ENCODE measurements at regions not wholly inside any gene's neighbourhood (a gene's known extent, or its start where the extent isn't known, plus 50 kb on each side); places are given as distances from the start of the nearest gene placed in this dataset.

DNA sequence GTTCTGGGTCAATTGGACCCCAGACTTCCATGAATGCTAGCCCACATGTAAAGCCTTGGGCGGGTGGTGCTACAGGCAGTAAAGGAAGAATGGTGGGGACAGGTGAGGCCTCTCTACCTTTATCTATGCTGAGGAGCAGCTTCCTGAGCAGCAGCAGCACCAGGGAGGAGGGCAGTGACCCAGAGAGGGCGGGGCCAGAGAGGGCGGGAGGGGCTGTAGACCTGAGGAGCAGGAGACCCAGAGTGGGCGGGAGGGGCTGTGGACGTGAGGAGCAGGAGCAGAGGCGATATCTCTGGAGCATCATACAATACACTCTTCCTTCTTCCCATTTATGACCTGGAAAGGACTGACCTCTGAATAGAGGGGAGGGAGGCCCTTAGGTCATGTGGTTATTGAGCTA is 165.9 kb downstream of the MTRR start:
- H3K27me3 Mint-ChIP-seq, result peaks cover 0 to 5% (median 0%) of the 10 kb centered on the region in 5 donors

DNA sequence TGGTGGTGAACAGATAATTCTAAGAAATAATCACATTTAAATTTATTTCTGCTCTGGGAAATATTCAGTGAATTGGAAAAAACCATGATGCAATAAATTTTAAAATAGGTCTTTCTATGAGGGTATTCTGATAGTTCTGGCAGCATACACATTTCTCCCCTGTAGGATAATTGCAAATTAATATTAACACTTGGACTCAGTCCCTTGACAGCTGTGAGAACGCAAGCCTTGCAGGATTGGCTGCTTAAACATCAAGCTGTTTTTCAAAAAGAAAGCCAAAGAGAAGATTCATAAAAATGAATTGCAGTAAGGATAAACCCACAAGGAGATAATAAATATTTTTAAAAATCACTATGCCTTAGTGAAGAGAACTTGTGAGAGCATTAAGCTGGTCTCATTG is 180.0 kb downstream of the MTRR start:
- Mint-ChIP-seq H3K27ac (no peak overlapping the region), H3K36me3 (no peaks in the 10 kb centered on the region), H3K4me3 (no peak overlapping the region), H3K9me3 (peaks cover 5 to 21% (median 13%) of the 10 kb centered on the region in 11 donors), H3K27me3 (no peaks in the 10 kb centered on the region), H3K4me1 (no peaks in the 10 kb centered on the region)
- ChIA-PET CTCF (interaction anchor here (0.6 to 0.7 kb wide), 2 partner anchors 9 to 432 kb away, joined by 3 to 4 read pairs; no protein-coding TSS in a partner anchor), POLR2A (interaction anchor here (0.6 kb wide), 1 partner anchor 912 kb away, joined by 3 read pairs; no protein-coding TSS in a partner anchor)
- no peak overlapping the region for H3K4me3 ChIP-seq (ENCODE audit: low read length)
- H3K36me3 ChIP-seq (ENCODE audit: control insufficient read depth in 2 of 3, insufficient read depth in 3 of 3, low read length in 3 of 3), result no peaks in the 10 kb centered on the region
- no peak overlapping the region for H3K27ac ChIP-seq (ENCODE audit: low read depth, low read length)
- H3K4me1 ChIP-seq (ENCODE audit: control insufficient read depth in 2 of 2, insufficient read depth in 2 of 2, low read length in 2 of 2), result no peaks in the 10 kb centered on the region
- no peak for ATAC-seq
- no peak for DNase-seq
- intact Hi-C loops (cut with micrococcal nuclease), result no loop called here
- H3K9me3 ChIP-seq (ENCODE audit: control insufficient read depth in 2 of 3, low read length in 3 of 3), result no peaks in the 10 kb centered on the region
- no peaks in the 10 kb centered on the region for H3K27me3 ChIP-seq (ENCODE audit: control insufficient read depth in 2 of 2, insufficient read depth in 2 of 2, low read length in 2 of 2)

More for the DNA sequence above, 165.9 kb downstream of the MTRR start:
- H3K4me3 Mint-ChIP-seq, result no peak overlapping the region
- H3K27me3 ChIP-seq (ENCODE audit: control insufficient read depth in 2 of 2, insufficient read depth in 2 of 2, low read length in 2 of 2), result no peaks in the 10 kb centered on the region
- no peak overlapping the region for H3K4me3 ChIP-seq (ENCODE audit: low read length)
- H3K4me1 Mint-ChIP-seq, result no peaks in the 10 kb centered on the region
- H3K4me1 ChIP-seq (ENCODE audit: control insufficient read depth in 2 of 2, insufficient read depth in 2 of 2, low read length in 2 of 2), result no peaks in the 10 kb centered on the region
- ChIA-PET POLR2A (no interaction called here), CTCF (no interaction called here)
- H3K9me3 ChIP-seq (ENCODE audit: control insufficient read depth in 2 of 3, low read length in 3 of 3), result peaks cover 0 to 3% (median 0%) of the 10 kb centered on the region in 3 experiments
- no peaks in the 10 kb centered on the region for H3K36me3 Mint-ChIP-seq
- H3K36me3 ChIP-seq (ENCODE audit: control insufficient read depth in 2 of 3, insufficient read depth in 3 of 3, low read length in 3 of 3), result no peaks in the 10 kb centered on the region
- intact Hi-C loops (cut with micrococcal nuclease), result no loop called here
- H3K9me3 Mint-ChIP-seq, result peaks cover 3 to 35% (median 5%) of the 10 kb centered on the region in 11 donors
- no peak for ATAC-seq
- DNase-seq, result no peak
- H3K27ac ChIP-seq (ENCODE audit: low read depth, low read length), result no peak overlapping the region
- no peak overlapping the region for H3K27ac Mint-ChIP-seq

GRCh38 chr5:8050616-8051175 is 181.7 kb downstream of the MTRR start:
- Mint-ChIP-seq H3K27me3 (no peaks in the 10 kb centered on the region), H3K9me3 (peaks cover 3 to 16% (median 11%) of the 10 kb centered on the region in 11 donors), H3K27ac (no peak overlapping the region), H3K36me3 (no peaks in the 10 kb centered on the region), H3K4me3 (no peak overlapping the region), H3K4me1 (no peaks in the 10 kb centered on the region)
- no peak for DNase-seq
- ATAC-seq, result no peak
- intact Hi-C loops (cut with micrococcal nuclease), result no loop called here
- Histone ChIP-seq H3K9me3 (ENCODE audit: control insufficient read depth in 2 of 3, low read length in 3 of 3) (no peaks in the 10 kb centered on the region), H3K36me3 (ENCODE audit: control insufficient read depth in 2 of 3, insufficient read depth in 3 of 3, low read length in 3 of 3) (no peaks in the 10 kb centered on the region), H3K27ac (ENCODE audit: low read depth, low read length) (no peak overlapping the region), H3K4me1 (ENCODE audit: control insufficient read depth in 2 of 2, insufficient read depth in 2 of 2, low read length in 2 of 2) (no peaks in the 10 kb centered on the region), H3K27me3 (ENCODE audit: control insufficient read depth in 2 of 2, insufficient read depth in 2 of 2, low read length in 2 of 2) (no peaks in the 10 kb centered on the region), H3K4me3 (ENCODE audit: low read length) (no peak overlapping the region)
- POLR2A ChIA-PET, result no interaction called here
- CTCF ChIA-PET, result no interaction called here

GRCh38 chr5:8053270-8053669 is 184.3 kb downstream of the MTRR start:
- ChIA-PET POLR2A (no interaction called here), CTCF (no interaction called here)
- Mint-ChIP-seq H3K4me3 (no peak overlapping the region), H3K9me3 (peaks cover 0 to 16% (median 8%) of the 10 kb centered on the region in 11 donors), H3K27ac (no peak overlapping the region), H3K36me3 (no peaks in the 10 kb centered on the region), H3K27me3 (peaks cover 0 to 6% (median 0%) of the 10 kb centered on the region in 5 donors), H3K4me1 (no peaks in the 10 kb centered on the region)
- DNase-seq, result no peak
- no peak for ATAC-seq
- Histone ChIP-seq H3K9me3 (ENCODE audit: control insufficient read depth in 2 of 3, low read length in 3 of 3) (no peaks in the 10 kb centered on the region), H3K4me3 (ENCODE audit: low read length) (no peak overlapping the region), H3K27ac (ENCODE audit: low read depth, low read length) (no peak overlapping the region), H3K27me3 (ENCODE audit: control insufficient read depth in 2 of 2, insufficient read depth in 2 of 2, low read length in 2 of 2) (no peaks in the 10 kb centered on the region), H3K36me3 (ENCODE audit: control insufficient read depth in 2 of 3, insufficient read depth in 3 of 3, low read length in 3 of 3) (no peaks in the 10 kb centered on the region), H3K4me1 (ENCODE audit: control insufficient read depth in 2 of 2, insufficient read depth in 2 of 2, low read length in 2 of 2) (no peaks in the 10 kb centered on the region)
- intact Hi-C loops (cut with micrococcal nuclease), result no loop called here

- H3K9me3 Mint-ChIP-seq, result peaks cover 0 to 4% (median 0%) of the 10 kb centered on the region in 11 donors
- Histone ChIP-seq H3K27ac (ENCODE audit: low read depth, low read length) (no peak overlapping the region), H3K36me3 (ENCODE audit: control insufficient read depth in 2 of 3, insufficient read depth in 3 of 3, low read length in 3 of 3) (no peaks in the 10 kb centered on the region), H3K4me3 (ENCODE audit: low read length) (no peak overlapping the region), H3K4me1 (ENCODE audit: control insufficient read depth in 2 of 2, insufficient read depth in 2 of 2, low read length in 2 of 2) (no peaks in the 10 kb centered on the region), H3K27me3 (ENCODE audit: control insufficient read depth in 2 of 2, insufficient read depth in 2 of 2, low read length in 2 of 2) (no peaks in the 10 kb centered on the region), H3K9me3 (ENCODE audit: control insufficient read depth in 2 of 3, low read length in 3 of 3) (no peaks in the 10 kb centered on the region)
- ChIA-PET CTCF (interaction anchor here (0.8 kb wide), 1 partner anchor 9 kb away, joined by 3 read pairs; no protein-coding TSS in a partner anchor), POLR2A (no interaction called here)
- no peak for ATAC-seq
- intact Hi-C loops (cut with micrococcal nuclease), result no loop called here
- DNase-seq, result no peak
- no peak overlapping the region for H3K4me3 Mint-ChIP-seq
- H3K4me1 Mint-ChIP-seq, result no peaks in the 10 kb centered on the region
- no peak overlapping the region for H3K27ac Mint-ChIP-seq
- H3K36me3 Mint-ChIP-seq, result no peaks in the 10 kb centered on the region
- H3K27me3 Mint-ChIP-seq, result peaks cover 0 to 14% (median 0%) of the 10 kb centered on the region in 5 donors
Measured at GRCh38 chr5:8057769-8058168, 188.8 kb downstream of the MTRR start.

- Histone ChIP-seq H3K4me3 (ENCODE audit: low read length) (no peak overlapping the region), H3K27me3 (ENCODE audit: control insufficient read depth in 2 of 2, insufficient read depth in 2 of 2, low read length in 2 of 2) (no peaks in the 10 kb centered on the region), H3K4me1 (ENCODE audit: control insufficient read depth in 2 of 2, insufficient read depth in 2 of 2, low read length in 2 of 2) (no peaks in the 10 kb centered on the region), H3K27ac (ENCODE audit: low read depth, low read length) (no peak overlapping the region), H3K9me3 (ENCODE audit: control insufficient read depth in 2 of 3, low read length in 3 of 3) (no peaks in the 10 kb centered on the region), H3K36me3 (ENCODE audit: control insufficient read depth in 2 of 3, insufficient read depth in 3 of 3, low read length in 3 of 3) (no peaks in the 10 kb centered on the region)
- no peak for ATAC-seq
- peaks cover 0 to 14% (median 0%) of the 10 kb centered on the region in 5 donors for H3K27me3 Mint-ChIP-seq
- H3K4me1 Mint-ChIP-seq, result no peaks in the 10 kb centered on the region
- H3K36me3 Mint-ChIP-seq, result no peaks in the 10 kb centered on the region
- H3K9me3 Mint-ChIP-seq, result peaks cover 0 to 4% (median 0%) of the 10 kb centered on the region in 11 donors
- intact Hi-C loops (cut with micrococcal nuclease), result no loop called here
- no peak overlapping the region for H3K4me3 Mint-ChIP-seq
- H3K27ac Mint-ChIP-seq, result peak overlapping the region in 1 of 9 donors; percentile 41
- ChIA-PET POLR2A (no interaction called here), CTCF (no interaction called here)
- DNase-seq, result no peak
Measured at GRCh38 chr5:8058616-8059190, 189.8 kb downstream of the MTRR start.

DNA sequence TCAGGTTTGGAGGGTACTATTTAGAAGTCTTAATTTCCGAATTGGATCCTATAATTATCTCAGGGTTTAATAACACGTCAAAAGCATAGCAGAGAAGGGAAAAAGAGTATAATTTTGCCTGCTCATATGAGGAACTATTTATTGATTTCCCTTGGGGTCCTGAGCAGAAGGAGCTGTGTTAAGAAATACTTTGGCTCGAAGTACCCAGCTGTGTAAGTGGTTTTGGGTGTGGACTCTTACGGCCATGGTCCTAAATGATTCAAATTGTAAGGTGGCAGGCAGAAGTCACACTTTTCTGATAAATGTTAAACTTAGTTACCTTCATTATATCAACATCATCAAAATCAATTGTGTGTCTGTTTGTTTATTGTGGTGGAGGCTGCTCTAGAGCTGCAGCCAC is 190.4 kb downstream of the MTRR start:
- H3K4me1 Mint-ChIP-seq, result no peaks in the 10 kb centered on the region
- no peak overlapping the region for H3K4me3 ChIP-seq (ENCODE audit: low read length)

More for the DNA sequence above, 190.4 kb downstream of the MTRR start:
- H3K27ac ChIP-seq (ENCODE audit: low read depth, low read length), result no peak overlapping the region
- H3K27me3 ChIP-seq (ENCODE audit: control insufficient read depth in 2 of 2, insufficient read depth in 2 of 2, low read length in 2 of 2), result no peaks in the 10 kb centered on the region
- Mint-ChIP-seq H3K27me3 (peaks cover 0 to 14% (median 3%) of the 10 kb centered on the region in 5 donors), H3K9me3 (peaks cover 0 to 8% (median 2%) of the 10 kb centered on the region in 11 donors), H3K27ac (no peak overlapping the region), H3K4me3 (no peak overlapping the region), H3K36me3 (no peaks in the 10 kb centered on the region)
- H3K4me1 ChIP-seq (ENCODE audit: control insufficient read depth in 2 of 2, insufficient read depth in 2 of 2, low read length in 2 of 2), result no peaks in the 10 kb centered on the region
- H3K36me3 ChIP-seq (ENCODE audit: control insufficient read depth in 2 of 3, insufficient read depth in 3 of 3, low read length in 3 of 3), result no peaks in the 10 kb centered on the region
- intact Hi-C loops (cut with micrococcal nuclease), result no loop called here
- ATAC-seq, result no peak
- no peak for DNase-seq
- no peaks in the 10 kb centered on the region for H3K9me3 ChIP-seq (ENCODE audit: control insufficient read depth in 2 of 3, low read length in 3 of 3)
- ChIA-PET CTCF (no interaction called here), POLR2A (no interaction called here)
